GM12892 (cell line): ENCODE measurements at regions not wholly inside any gene's neighbourhood (a gene's known extent, or its start where the extent isn't known, plus 50 kb on each side); places are given as distances from the start of the nearest gene placed in this dataset.

ENCODE experiments used
- POLR2A ChIP-seq: IDR thresholded peaks from 2 replicates; pipeline ENCODE4 v1.6.1; 2011; ENCODE audit warnings: low read depth, low read length, control low read depth
- POLR2AphosphoS5 ChIP-seq: IDR thresholded peaks from 2 replicates; pipeline ENCODE4 v1.6.1; 2011; ENCODE audit warnings: low read depth, low read length, control low read depth
- TAF1 ChIP-seq: IDR thresholded peaks from 2 replicates; pipeline ENCODE4 v1.6.1; 2011; ENCODE audit warnings: low read depth, mild to moderate bottlenecking, control low read depth, low read length, borderline replicate concordance

- no peak for TF ChIP-seq POLR2A
- TF ChIP-seq TAF1: no peak
- TF ChIP-seq POLR2AphosphoS5: no peak
Observed at GRCh38 chr14:32012571-32012970, 64.5 kb upstream of the ARHGAP5 start.
